WTC11 (cell line): ENCODE measurements at regions not wholly inside any gene's neighbourhood (a gene's known extent, or its start where the extent isn't known, plus 50 kb on each side); places are given as distances from the start of the nearest gene placed in this dataset.

Experiments used
- ATAC-seq: fragments of 200-7000 bp; cut with Tn5 transposase; 2 replicates; pipeline ENCODE4 v1.10.0; 2021; ENCODE audit warnings: mild to moderate bottlenecking, moderate library complexity
- CTCF ChIA-PET: fragments of 300-600 bp; sonication (Branson Sonifier 250); formaldehyde crosslinking; loops from one replicate; lab custom pipeline; 2021; ENCODE audit warnings: antibody characterized with exemption; lab: Charles Lee
- POLR2A ChIA-PET: fragments of 350-600 bp; sonication (Branson Sonifier 250); formaldehyde crosslinking; loops from one replicate; lab custom pipeline; 2021; ENCODE audit warnings: antibody characterized with exemption; lab: Charles Lee
- DNase-seq: peaks from one replicate; pipeline ENCODE4 v3.0.0; 2021; ENCODE audit warnings: low spot score
- H3K27ac Mint-ChIP-seq: 2 replicates; pipeline ENCODE4 v1.8.0; 2021; ENCODE audit warnings: mixed read lengths
- H3K27me3 Mint-ChIP-seq: 2 replicates; pipeline ENCODE4 v1.8.0; 2021; ENCODE audit warnings: low read depth, mild to moderate bottlenecking, moderate library complexity, mixed read lengths
- H3K36me3 Mint-ChIP-seq: 2 replicates; pipeline ENCODE4 v1.8.0; 2021; ENCODE audit warnings: mixed read lengths
- H3K4me1 Mint-ChIP-seq: 2 replicates; pipeline ENCODE4 v1.8.0; 2022; ENCODE audit warnings: mixed read lengths
- H3K4me3 Mint-ChIP-seq: 2 replicates; pipeline ENCODE4 v1.8.0; 2021; ENCODE audit warnings: mild to moderate bottlenecking, moderate library complexity, mixed read lengths
- H3K9me3 Mint-ChIP-seq: 2 replicates; pipeline ENCODE4 v1.8.0; 2021; ENCODE audit warnings: mixed read lengths
- AFF4 ChIP-seq: sonication (generic); formaldehyde crosslinking; IDR thresholded peaks from 2 replicates; pipeline ENCODE4 v1.8.1; 2023; ENCODE audit warnings: mild to moderate bottlenecking, missing genetic modification reagents, borderline replicate concordance
- ATF1 ChIP-seq: sonication (generic); formaldehyde crosslinking; IDR thresholded peaks from 2 replicates; pipeline ENCODE4 v1.8.1; 2023; ENCODE audit warnings: mild to moderate bottlenecking, moderate library complexity, missing genetic modification reagents
- ESRRA ChIP-seq: sonication (generic); formaldehyde crosslinking; IDR thresholded peaks from 2 replicates; pipeline ENCODE4 v1.8.1; 2022; ENCODE audit warnings: mild to moderate bottlenecking, missing genetic modification reagents, borderline replicate concordance
- FOXJ3 ChIP-seq: sonication (generic); formaldehyde crosslinking; IDR thresholded peaks from 2 replicates; pipeline ENCODE4 v1.9.0; 2021; ENCODE audit warnings: missing genetic modification reagents, mild to moderate bottlenecking, borderline replicate concordance
- JUN ChIP-seq: sonication (generic); formaldehyde crosslinking; IDR thresholded peaks from 2 replicates; pipeline ENCODE4 v1.8.0; 2023; ENCODE audit warnings: mild to moderate bottlenecking, missing genetic modification reagents
- MYBL2 ChIP-seq: sonication (generic); formaldehyde crosslinking; IDR thresholded peaks from 2 replicates; pipeline ENCODE4 v1.8.1; 2023; ENCODE audit warnings: mild to moderate bottlenecking, moderate library complexity, missing genetic modification reagents
- NFATC4 ChIP-seq: fragments of 250-450 bp; sonication (Bioruptor Pico); IDR thresholded peaks from 2 replicates; pipeline ENCODE4 v1.9.0; 2021; ENCODE audit warnings: mild to moderate bottlenecking
- NFE2L1 ChIP-seq: sonication (generic); formaldehyde crosslinking; IDR thresholded peaks from 2 replicates; pipeline ENCODE4 v1.8.1; 2023; ENCODE audit warnings: missing genetic modification reagents
- NR3C1 ChIP-seq: sonication (generic); formaldehyde crosslinking; conservative IDR thresholded peaks from 2 replicates; pipeline ENCODE4 v1.8.1; 2023; ENCODE audit warnings: low read depth, mild to moderate bottlenecking, missing genetic modification reagents
- OVOL2 ChIP-seq: fragments of 250-450 bp; sonication (Bioruptor Pico); IDR thresholded peaks from 2 replicates; pipeline ENCODE4 v1.9.0; 2021; ENCODE audit warnings: mild to moderate bottlenecking, borderline replicate concordance
- SMAD4 ChIP-seq: sonication (generic); formaldehyde crosslinking; IDR thresholded peaks from 2 replicates; pipeline ENCODE4 v1.8.0; 2022; ENCODE audit warnings: mild to moderate bottlenecking, missing genetic modification reagents
- SP1 ChIP-seq: sonication (generic); formaldehyde crosslinking; conservative IDR thresholded peaks from 2 replicates; pipeline ENCODE4 v1.8.1; 2022; ENCODE audit warnings: missing genetic modification reagents
- ZNF121 ChIP-seq: sonication (generic); formaldehyde crosslinking; IDR thresholded peaks from 2 replicates; pipeline ENCODE4 v1.8.0; 2023; ENCODE audit warnings: missing genetic modification reagents
- ZNF671 ChIP-seq: fragments of 250-450 bp; sonication (Bioruptor Pico); IDR thresholded peaks from 2 replicates; pipeline ENCODE4 v1.8.0; 2021; ENCODE audit warnings: mild to moderate bottlenecking
- TF ChIP-seq, protein P1 (sequence below): fragments of 250-450 bp; sonication (Bioruptor Pico); IDR thresholded peaks from 2 replicates; pipeline ENCODE4 v1.8.0; 2021; ENCODE audit warnings: mild to moderate bottlenecking
- TF ChIP-seq, protein P2 (sequence below): sonication (generic); formaldehyde crosslinking; IDR thresholded peaks from 2 replicates; pipeline ENCODE4 v1.8.0; 2022; ENCODE audit warnings: mild to moderate bottlenecking, missing genetic modification reagents
- TF ChIP-seq, protein P3 (sequence below): sonication (generic); formaldehyde crosslinking; IDR thresholded peaks from 2 replicates; pipeline ENCODE4 v1.8.1; 2022; ENCODE audit warnings: low read depth, mild to moderate bottlenecking, moderate library complexity, missing genetic modification reagents, borderline replicate concordance
- TF ChIP-seq, protein P4 (sequence below): fragments of 250-450 bp; sonication (Bioruptor Pico); IDR thresholded peaks from 2 replicates; pipeline ENCODE4 v1.9.0; 2021; ENCODE audit warnings: mild to moderate bottlenecking
- TF ChIP-seq, protein P5 (sequence below): sonication (generic); formaldehyde crosslinking; IDR thresholded peaks from 2 replicates; pipeline ENCODE4 v1.8.0; 2022; ENCODE audit warnings: missing genetic modification reagents
- TF ChIP-seq, protein P6 (sequence below): fragments of 200-600 bp; IDR thresholded peaks from 2 replicates; pipeline ENCODE4 v1.8.0; 2022; ENCODE audit warnings: antibody characterized with exemption
- TF ChIP-seq, protein P7 (sequence below): sonication (generic); formaldehyde crosslinking; conservative IDR thresholded peaks from 2 replicates; pipeline ENCODE4 v1.8.1; 2022; ENCODE audit warnings: mild to moderate bottlenecking, missing genetic modification reagents

- DNase-seq (no peak), ATAC-seq (no peak)
- Mint-ChIP-seq H3K9me3 (peaks cover 13% of the 10 kb centered on the region), H3K36me3 (peaks cover 9% of the 10 kb centered on the region), H3K27ac (peak overlapping the region; percentile 41; the same call in 1 of the 2 replicates), H3K4me1 (peaks cover 16% of the 10 kb centered on the region), H3K4me3 (no peak overlapping the region), H3K27me3 (peaks cover 9% of the 10 kb centered on the region; the same call in 1 of the 2 replicates)
- ChIA-PET POLR2A (no interaction called here), CTCF (no interaction called here)
- TF ChIP-seq, protein P1, sequence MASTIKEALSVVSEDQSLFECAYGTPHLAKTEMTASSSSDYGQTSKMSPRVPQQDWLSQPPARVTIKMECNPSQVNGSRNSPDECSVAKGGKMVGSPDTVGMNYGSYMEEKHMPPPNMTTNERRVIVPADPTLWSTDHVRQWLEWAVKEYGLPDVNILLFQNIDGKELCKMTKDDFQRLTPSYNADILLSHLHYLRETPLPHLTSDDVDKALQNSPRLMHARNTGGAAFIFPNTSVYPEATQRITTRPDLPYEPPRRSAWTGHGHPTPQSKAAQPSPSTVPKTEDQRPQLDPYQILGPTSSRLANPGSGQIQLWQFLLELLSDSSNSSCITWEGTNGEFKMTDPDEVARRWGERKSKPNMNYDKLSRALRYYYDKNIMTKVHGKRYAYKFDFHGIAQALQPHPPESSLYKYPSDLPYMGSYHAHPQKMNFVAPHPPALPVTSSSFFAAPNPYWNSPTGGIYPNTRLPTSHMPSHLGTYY: no peak
- TF ChIP-seq, protein P2, sequence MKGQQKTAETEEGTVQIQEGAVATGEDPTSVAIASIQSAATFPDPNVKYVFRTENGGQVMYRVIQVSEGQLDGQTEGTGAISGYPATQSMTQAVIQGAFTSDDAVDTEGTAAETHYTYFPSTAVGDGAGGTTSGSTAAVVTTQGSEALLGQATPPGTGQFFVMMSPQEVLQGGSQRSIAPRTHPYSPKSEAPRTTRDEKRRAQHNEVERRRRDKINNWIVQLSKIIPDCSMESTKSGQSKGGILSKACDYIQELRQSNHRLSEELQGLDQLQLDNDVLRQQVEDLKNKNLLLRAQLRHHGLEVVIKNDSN: no peak
- TF ChIP-seq, protein P3, sequence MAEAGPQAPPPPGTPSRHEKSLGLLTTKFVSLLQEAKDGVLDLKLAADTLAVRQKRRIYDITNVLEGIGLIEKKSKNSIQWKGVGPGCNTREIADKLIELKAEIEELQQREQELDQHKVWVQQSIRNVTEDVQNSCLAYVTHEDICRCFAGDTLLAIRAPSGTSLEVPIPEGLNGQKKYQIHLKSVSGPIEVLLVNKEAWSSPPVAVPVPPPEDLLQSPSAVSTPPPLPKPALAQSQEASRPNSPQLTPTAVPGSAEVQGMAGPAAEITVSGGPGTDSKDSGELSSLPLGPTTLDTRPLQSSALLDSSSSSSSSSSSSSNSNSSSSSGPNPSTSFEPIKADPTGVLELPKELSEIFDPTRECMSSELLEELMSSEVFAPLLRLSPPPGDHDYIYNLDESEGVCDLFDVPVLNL: no peak
- TF ChIP-seq NFATC4 (CRISPR knock-in tag) (no peak), NFE2L1 (no peak), OVOL2 (CRISPR knock-in tag) (no peak), SP1 (CRISPR knock-in tag) (no peak), AFF4 (CRISPR knock-in tag) (no peak), ESRRA (CRISPR knock-in tag) (no peak)
- TF ChIP-seq, protein P4, sequence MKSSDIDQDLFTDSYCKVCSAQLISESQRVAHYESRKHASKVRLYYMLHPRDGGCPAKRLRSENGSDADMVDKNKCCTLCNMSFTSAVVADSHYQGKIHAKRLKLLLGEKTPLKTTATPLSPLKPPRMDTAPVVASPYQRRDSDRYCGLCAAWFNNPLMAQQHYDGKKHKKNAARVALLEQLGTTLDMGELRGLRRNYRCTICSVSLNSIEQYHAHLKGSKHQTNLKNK (CRISPR knock-in tag): no peak
- TF ChIP-seq, protein P5, sequence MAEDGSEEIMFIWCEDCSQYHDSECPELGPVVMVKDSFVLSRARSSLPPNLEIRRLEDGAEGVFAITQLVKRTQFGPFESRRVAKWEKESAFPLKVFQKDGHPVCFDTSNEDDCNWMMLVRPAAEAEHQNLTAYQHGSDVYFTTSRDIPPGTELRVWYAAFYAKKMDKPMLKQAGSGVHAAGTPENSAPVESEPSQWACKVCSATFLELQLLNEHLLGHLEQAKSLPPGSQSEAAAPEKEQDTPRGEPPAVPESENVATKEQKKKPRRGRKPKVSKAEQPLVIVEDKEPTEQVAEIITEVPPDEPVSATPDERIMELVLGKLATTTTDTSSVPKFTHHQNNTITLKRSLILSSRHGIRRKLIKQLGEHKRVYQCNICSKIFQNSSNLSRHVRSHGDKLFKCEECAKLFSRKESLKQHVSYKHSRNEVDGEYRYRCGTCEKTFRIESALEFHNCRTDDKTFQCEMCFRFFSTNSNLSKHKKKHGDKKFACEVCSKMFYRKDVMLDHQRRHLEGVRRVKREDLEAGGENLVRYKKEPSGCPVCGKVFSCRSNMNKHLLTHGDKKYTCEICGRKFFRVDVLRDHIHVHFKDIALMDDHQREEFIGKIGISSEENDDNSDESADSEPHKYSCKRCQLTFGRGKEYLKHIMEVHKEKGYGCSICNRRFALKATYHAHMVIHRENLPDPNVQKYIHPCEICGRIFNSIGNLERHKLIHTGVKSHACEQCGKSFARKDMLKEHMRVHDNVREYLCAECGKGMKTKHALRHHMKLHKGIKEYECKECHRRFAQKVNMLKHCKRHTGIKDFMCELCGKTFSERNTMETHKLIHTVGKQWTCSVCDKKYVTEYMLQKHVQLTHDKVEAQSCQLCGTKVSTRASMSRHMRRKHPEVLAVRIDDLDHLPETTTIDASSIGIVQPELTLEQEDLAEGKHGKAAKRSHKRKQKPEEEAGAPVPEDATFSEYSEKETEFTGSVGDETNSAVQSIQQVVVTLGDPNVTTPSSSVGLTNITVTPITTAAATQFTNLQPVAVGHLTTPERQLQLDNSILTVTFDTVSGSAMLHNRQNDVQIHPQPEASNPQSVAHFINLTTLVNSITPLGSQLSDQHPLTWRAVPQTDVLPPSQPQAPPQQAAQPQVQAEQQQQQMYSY (CRISPR knock-in tag): no peak
These were observed 321.8 kb downstream of the RFC3 start for GRCh38 chr13:34139660-34140227.

GRCh38 chr13:34143637-34144036 is 325.7 kb downstream of the RFC3 start:
- TF ChIP-seq FOXJ3 (CRISPR knock-in tag) (no peak), ZNF671 (CRISPR knock-in tag) (no peak), ZNF121 (no peak), JUN (no peak), MYBL2 (no peak), ATF1 (CRISPR knock-in tag) (no peak), NR3C1 (CRISPR knock-in tag) (no peak), SMAD4 (CRISPR knock-in tag) (no peak)
- TF ChIP-seq, protein P6, sequence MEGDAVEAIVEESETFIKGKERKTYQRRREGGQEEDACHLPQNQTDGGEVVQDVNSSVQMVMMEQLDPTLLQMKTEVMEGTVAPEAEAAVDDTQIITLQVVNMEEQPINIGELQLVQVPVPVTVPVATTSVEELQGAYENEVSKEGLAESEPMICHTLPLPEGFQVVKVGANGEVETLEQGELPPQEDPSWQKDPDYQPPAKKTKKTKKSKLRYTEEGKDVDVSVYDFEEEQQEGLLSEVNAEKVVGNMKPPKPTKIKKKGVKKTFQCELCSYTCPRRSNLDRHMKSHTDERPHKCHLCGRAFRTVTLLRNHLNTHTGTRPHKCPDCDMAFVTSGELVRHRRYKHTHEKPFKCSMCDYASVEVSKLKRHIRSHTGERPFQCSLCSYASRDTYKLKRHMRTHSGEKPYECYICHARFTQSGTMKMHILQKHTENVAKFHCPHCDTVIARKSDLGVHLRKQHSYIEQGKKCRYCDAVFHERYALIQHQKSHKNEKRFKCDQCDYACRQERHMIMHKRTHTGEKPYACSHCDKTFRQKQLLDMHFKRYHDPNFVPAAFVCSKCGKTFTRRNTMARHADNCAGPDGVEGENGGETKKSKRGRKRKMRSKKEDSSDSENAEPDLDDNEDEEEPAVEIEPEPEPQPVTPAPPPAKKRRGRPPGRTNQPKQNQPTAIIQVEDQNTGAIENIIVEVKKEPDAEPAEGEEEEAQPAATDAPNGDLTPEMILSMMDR: no peak
- TF ChIP-seq, protein P7, sequence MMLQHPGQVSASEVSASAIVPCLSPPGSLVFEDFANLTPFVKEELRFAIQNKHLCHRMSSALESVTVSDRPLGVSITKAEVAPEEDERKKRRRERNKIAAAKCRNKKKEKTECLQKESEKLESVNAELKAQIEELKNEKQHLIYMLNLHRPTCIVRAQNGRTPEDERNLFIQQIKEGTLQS (CRISPR knock-in tag): no peak
- TF ChIP-seq, all 79 proteins: peak for 0
- CTCF ChIA-PET: interaction anchor here (1.3 kb wide), 1 partner anchor 10 kb away, joined by 4 read pairs; no protein-coding TSS in a partner anchor
- ATAC-seq (no peak), DNase-seq (no peak)
- POLR2A ChIA-PET: no interaction called here
- peaks cover 5% of the 10 kb centered on the region; the same call in 1 of the 2 replicates for H3K27me3 Mint-ChIP-seq
- H3K4me3 Mint-ChIP-seq: no peak overlapping the region
- no peak overlapping the region for H3K27ac Mint-ChIP-seq
- H3K9me3 Mint-ChIP-seq: no peaks in the 10 kb centered on the region
- H3K36me3 Mint-ChIP-seq: no peaks in the 10 kb centered on the region
- H3K4me1 Mint-ChIP-seq: peaks cover 16% of the 10 kb centered on the region
